Testis (tissue), 2 donors: ENCODE measurements at regions not wholly inside any gene's neighbourhood (a gene's known extent, or its start where the extent isn't known, plus 50 kb on each side); places are given as distances from the start of the nearest gene placed in this dataset.

Experiments used
- DNase-seq: peaks from one replicate; pipeline ENCODE4 v3.0.0-alpha.2; 2019
- H3K27ac ChIP-seq, 2 donors: fragments of 200-600 bp; sonication (generic); one replicate each; pipeline ENCODE4 v1.5.1; 2019
- H3K27me3 ChIP-seq: fragments of 200-600 bp; sonication (generic); one replicate; pipeline ENCODE4 v1.5.1; 2019
- H3K36me3 ChIP-seq: fragments of 200-600 bp; sonication (generic); one replicate; pipeline ENCODE4 v1.5.1; 2017; ENCODE audit warnings: low read depth; ENCODE audit errors: missing control alignments
- H3K4me1 ChIP-seq: fragments of 200-600 bp; sonication (generic); one replicate; pipeline ENCODE4 v1.5.1; 2019
- H3K4me3 ChIP-seq, 2 donors: fragments of 200-600 bp; sonication (generic); one replicate each; pipeline ENCODE4 v1.5.1; 2017 to 2019
- H3K9me3 ChIP-seq: fragments of 200-600 bp; sonication (generic); one replicate; pipeline ENCODE4 v1.5.1; 2017
- CTCF ChIP-seq, 3 experiments: fragments of 450-650 bp in 2 of 3; fragments of 200-600 bp in 1 of 3; sonication (generic) in 1 of 3; IDR thresholded peaks; one replicate each; pipeline ENCODE4 v1.5.1; 2016 to 2019; ENCODE audit warnings: antibody characterized with exemption in 3 of 3, mild to moderate bottlenecking in 2 of 3, moderate library complexity in 1 of 3
- POLR2A ChIP-seq: fragments of 450-650 bp; IDR thresholded peaks from one replicate; pipeline ENCODE4 v1.6.1; 2017; ENCODE audit warnings: antibody characterized with exemption, mild to moderate bottlenecking, moderate library complexity
- WGBS, 2 donors: methylation state at CpG; one replicate each; pipeline ENCODE4 v1.1.5; 2018; 5-methylcytosine and 5-hydroxymethylcytosine counted together
- intact Hi-C: fragments of 100-400 bp; cut with DNase I; formaldehyde crosslinking; loops from one replicate; pipeline ENCODE4 v1.15.1; 2023; ENCODE audit warnings: low total_unique reads

GRCh38 chr1:60857851-60858250, 224.5 kb upstream of the NFIA start:
- Histone ChIP-seq H3K9me3 (no peaks in the 10 kb centered on the region), H3K27ac (no peak overlapping the region), H3K27me3 (no peaks in the 10 kb centered on the region), H3K4me1 (no peaks in the 10 kb centered on the region), H3K36me3 (no peaks in the 10 kb centered on the region), H3K4me3 (no peak overlapping the region)
- 88 to 89% methylated on average over 2 of the region's 2 CpGs for WGBS, 2 donors
- TF ChIP-seq CTCF (IDR thresholded peaks at IDR 0.05) (no peak), POLR2A (no peak)
- DNase-seq: no peak
- intact Hi-C loops: no loop called here

DNA sequence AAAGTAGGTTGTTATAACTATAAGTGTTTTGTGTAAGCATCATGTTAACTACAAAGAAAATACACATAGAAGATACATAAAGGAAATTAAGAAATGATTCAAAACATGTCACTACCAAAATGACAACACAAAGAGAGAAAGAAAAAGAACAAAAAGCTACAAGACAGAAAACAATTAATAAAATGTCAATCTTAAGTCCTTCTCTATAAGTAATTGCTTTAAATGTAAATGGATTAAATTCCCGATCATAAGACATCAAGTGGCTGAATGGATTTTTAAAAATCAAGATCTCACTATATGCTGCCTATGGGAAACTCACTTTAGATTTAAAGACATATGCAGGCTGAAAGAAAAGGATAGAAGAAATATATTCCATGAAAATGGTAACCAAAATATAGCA, 232.3 kb upstream of the NFIA start:
- Histone ChIP-seq H3K4me1 (no peaks in the 10 kb centered on the region), H3K4me3 (no peak overlapping the region), H3K36me3 (no peaks in the 10 kb centered on the region), H3K27me3 (no peaks in the 10 kb centered on the region), H3K9me3 (no peaks in the 10 kb centered on the region), H3K27ac (no peak overlapping the region)
- DNase-seq: no peak
- TF ChIP-seq POLR2A: no peak
- 100% methylated on average over 1 of the region's 1 CpG for WGBS, 2 donors
- intact Hi-C loops: no loop called here

DNA sequence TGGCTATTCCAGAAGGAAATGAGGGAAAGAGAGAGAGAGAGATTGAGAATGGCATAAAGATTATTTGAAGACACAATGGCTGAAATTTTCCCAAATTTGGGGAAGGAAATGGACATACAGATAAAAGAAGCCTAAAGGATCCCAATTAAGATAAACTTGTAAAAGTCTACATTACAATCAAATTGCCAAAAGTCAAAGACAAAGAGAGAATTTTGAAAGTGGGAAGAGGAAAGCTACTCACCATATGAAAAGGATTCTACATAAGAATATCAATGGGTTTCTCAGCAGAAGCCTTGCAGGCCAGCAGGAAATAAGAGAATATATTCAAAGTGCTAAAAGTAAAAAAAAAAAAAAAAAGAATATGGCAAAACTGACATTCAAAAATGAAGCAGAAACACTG, 233.0 kb upstream of the NFIA start:
- no peak for TF ChIP-seq CTCF (IDR thresholded peaks at IDR 0.05)
- no peak for TF ChIP-seq POLR2A
- intact Hi-C loops: no loop called here

GRCh38 chr1:60848583-60849188, 233.7 kb upstream of the NFIA start:
- Histone ChIP-seq H3K36me3 (no peaks in the 10 kb centered on the region), H3K4me3 (no peak overlapping the region), H3K4me1 (no peaks in the 10 kb centered on the region), H3K27me3 (no peaks in the 10 kb centered on the region), H3K9me3 (no peaks in the 10 kb centered on the region), H3K27ac (no peak overlapping the region)
- intact Hi-C loops: no loop called here
- WGBS, 2 donors: 38 to 43% methylated on average over 1 of the region's 1 CpG
- no peak for DNase-seq
- TF ChIP-seq CTCF (IDR thresholded peaks at IDR 0.05) (peak in 2 of 3 experiments; percentile 11 to 44), POLR2A (no peak)

More for the DNA sequence above, 233.0 kb upstream of the NFIA start:
- no peaks in the 10 kb centered on the region for H3K9me3 ChIP-seq
- no peak for DNase-seq
- no peaks in the 10 kb centered on the region for H3K27me3 ChIP-seq
- H3K4me3 ChIP-seq: no peak overlapping the region
- H3K36me3 ChIP-seq: no peaks in the 10 kb centered on the region
- no peak overlapping the region for H3K27ac ChIP-seq
- H3K4me1 ChIP-seq: no peaks in the 10 kb centered on the region

- TF ChIP-seq CTCF (IDR thresholded peaks at IDR 0.05) (no peak), POLR2A (no peak)
- H3K27ac ChIP-seq: no peak overlapping the region
- H3K4me1 ChIP-seq: no peaks in the 10 kb centered on the region
- no peaks in the 10 kb centered on the region for H3K36me3 ChIP-seq
- DNase-seq: no peak
- H3K9me3 ChIP-seq: no peaks in the 10 kb centered on the region
- no peaks in the 10 kb centered on the region for H3K27me3 ChIP-seq
- intact Hi-C loops: no loop called here
- 92 to 95% methylated on average over 4 of the region's 4 CpGs for WGBS, 2 donors
- no peak overlapping the region for H3K4me3 ChIP-seq
These were observed 234.3 kb upstream of the NFIA start for GRCh38 chr1:60847855-60848582.
